GM13976 (cell line): ENCODE measurements at regions not wholly inside any gene's neighbourhood (a gene's known extent, or its start where the extent isn't known, plus 50 kb on each side); places are given as distances from the start of the nearest gene placed in this dataset.

ENCODE experiments used
- DNase-seq: peaks from one replicate; pipeline ENCODE4 v3.0.0; 2012; ENCODE audit warnings: low spot score
- in situ Hi-C: fragments of 300-500 bp; cut with MboI; formaldehyde crosslinking; loops from one replicate; pipeline ENCODE4 v1.12.0; 2022; ENCODE audit warnings: low sequenced_read_pairs, mixed read lengths, inconsistent platforms; ENCODE audit not compliant: unreplicated experiment
- TF ChIP-seq, protein P1 (sequence below): IDR thresholded peaks from 2 replicates; pipeline ENCODE4 v1.5.1; 2012; ENCODE audit warnings: borderline replicate concordance, mild to moderate bottlenecking; ENCODE audit not compliant: insufficient read depth; ENCODE audit errors: extremely low read depth, missing control alignments, control extremely low read depth

DNA sequence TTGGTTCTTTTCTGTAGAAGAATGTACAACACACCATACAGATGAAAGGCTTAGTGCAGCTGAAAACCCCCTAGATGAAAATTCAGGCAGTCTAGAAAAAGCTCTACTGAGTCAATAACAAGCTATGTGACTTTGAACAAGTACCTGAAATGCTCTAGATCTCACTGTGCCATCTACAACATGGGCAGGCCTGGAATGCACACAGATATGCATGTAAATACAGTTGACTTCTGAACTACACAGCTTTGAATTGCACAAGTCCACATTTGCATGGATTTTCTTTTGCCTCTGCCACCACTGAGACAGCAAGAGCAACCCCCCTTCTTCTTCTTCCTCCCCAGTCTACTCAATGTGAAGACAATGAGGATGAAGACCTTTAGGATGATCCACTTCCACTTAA is 98.4 kb downstream of the CNTN3 start:
- TF ChIP-seq, protein P1, sequence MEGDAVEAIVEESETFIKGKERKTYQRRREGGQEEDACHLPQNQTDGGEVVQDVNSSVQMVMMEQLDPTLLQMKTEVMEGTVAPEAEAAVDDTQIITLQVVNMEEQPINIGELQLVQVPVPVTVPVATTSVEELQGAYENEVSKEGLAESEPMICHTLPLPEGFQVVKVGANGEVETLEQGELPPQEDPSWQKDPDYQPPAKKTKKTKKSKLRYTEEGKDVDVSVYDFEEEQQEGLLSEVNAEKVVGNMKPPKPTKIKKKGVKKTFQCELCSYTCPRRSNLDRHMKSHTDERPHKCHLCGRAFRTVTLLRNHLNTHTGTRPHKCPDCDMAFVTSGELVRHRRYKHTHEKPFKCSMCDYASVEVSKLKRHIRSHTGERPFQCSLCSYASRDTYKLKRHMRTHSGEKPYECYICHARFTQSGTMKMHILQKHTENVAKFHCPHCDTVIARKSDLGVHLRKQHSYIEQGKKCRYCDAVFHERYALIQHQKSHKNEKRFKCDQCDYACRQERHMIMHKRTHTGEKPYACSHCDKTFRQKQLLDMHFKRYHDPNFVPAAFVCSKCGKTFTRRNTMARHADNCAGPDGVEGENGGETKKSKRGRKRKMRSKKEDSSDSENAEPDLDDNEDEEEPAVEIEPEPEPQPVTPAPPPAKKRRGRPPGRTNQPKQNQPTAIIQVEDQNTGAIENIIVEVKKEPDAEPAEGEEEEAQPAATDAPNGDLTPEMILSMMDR = no peak
- no peak for DNase-seq
- in situ Hi-C loops = no loop called here

DNA sequence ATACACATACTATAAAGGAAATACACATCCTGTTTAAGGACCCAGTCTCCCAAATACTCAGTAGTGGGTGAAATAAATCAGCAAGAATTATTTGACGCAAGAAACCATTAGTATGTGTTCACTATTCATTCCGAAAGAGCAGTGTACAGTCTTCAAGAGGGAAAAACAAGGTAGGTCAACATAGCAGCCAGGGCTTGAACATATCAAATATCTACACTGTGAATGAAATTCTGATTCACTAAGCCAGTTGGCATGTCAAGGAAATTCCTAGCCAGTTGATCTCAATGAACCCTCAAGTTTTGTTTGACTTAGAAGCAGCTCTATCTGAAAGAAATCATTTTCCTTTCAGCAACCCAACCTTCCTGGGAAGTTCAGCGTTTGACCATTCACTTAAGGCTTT is 99.0 kb downstream of the CNTN3 start:
- TF ChIP-seq, protein P1 = no peak
- in situ Hi-C loops = no loop called here
- no peak for DNase-seq

DNA sequence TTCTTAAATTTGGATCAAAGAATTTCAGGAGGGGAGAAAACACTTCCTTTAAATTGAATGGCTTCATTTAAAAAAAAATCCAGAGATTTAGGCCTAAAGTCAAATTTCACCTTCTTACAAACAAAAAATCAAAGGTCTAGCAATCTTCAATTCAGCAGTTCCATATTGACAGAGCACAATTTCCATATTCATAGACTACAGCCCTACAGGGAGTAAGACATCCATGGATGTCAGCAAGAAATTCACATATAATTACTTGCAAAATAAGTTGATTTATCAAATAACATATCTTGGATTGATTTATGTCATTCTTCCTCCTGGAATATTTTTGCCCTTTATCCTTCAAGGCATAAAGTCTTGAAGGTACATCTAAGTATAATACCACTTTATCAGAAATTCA is 103.4 kb downstream of the CNTN3 start:
- in situ Hi-C loops = no loop called here
- DNase-seq = no peak
- TF ChIP-seq, protein P1 = no peak

DNA sequence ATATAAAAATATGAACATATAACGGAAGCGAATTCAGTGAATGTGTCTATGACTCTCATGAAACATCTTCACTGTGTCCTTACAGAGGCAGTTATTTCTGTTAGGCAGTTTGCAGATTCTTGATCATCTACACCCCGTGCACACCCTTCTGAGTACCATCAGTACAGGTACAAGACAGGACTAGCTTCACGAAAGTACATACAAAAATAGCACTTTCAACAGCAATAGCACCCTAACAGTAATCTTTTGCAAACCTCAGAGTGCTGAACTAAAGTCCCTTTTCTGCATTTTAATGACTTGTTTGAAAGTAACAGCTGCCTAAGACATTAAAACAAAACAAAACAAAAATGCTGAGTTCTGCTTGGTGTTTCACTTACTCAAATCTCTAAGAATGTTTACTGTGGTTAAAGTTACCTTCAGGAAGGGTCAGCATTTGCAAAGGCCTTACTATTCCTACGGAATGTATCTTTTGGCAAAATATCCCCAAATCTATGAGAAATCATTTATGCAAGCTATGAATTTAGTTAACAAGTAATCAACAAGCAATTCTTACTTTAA is 104.1 kb downstream of the CNTN3 start:
- TF ChIP-seq, protein P1 = no peak
- in situ Hi-C loops = no loop called here
- DNase-seq = no peak

DNA sequence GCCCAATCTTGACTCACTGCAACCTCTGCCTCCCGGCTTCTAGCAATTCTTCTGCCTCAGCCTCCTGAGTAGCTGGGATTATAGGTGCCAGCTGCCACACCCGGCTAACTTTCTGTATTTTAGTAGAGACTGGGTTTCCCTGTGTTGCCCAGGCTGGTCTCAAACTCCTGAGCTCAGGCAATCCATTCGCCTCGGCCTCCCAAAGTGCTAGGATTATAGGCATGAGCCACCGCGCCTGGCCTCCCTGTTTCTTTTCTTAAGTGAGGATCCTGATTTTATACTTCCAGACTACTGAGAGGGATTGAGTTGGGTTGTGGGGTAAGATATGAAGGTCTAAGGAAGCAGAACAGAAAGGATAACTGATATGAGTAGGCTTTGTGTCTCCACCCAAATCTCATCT is 106.8 kb downstream of the CNTN3 start:
- in situ Hi-C loops = no loop called here
- TF ChIP-seq, protein P1 = no peak
- DNase-seq = no peak

DNA sequence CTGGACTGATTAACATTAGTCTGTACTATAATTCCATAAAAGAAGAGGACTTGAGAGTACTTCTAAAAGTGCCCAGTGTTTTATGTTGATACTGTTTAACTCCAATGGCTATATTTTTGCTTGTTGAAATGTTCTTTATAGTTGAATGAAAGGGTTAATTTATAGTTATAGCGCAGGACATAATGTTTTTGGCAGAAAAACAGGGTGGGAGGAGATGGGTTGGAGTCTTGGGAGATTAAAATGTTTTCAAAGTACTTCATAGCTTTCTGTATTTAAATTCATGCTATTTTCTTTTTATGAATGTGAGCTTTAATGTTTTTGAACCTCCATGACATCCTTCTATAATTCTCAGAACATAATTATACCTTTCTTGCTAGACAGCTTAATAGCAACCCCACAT is 108.2 kb downstream of the CNTN3 start:
- in situ Hi-C loops = no loop called here
- TF ChIP-seq, protein P1 = no peak
- no peak for DNase-seq

DNA sequence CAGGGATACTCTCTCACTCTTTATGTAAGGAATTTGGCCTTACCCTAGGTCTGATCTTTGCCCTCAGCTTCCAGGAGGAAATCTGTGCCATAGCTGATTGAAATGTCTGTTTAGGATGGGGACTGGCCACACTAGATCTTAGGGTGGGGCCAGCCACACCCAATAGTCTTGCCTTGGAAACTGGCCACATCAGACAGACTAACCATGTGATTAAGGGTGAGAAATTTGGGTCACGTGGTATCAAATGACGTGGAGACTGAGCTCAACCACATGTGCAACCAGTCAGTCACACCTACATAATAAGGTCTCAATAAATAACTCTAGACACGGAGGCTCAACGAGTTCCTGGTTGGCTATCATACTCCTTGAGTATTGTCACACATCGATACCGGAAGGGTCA is 113.5 kb downstream of the CNTN3 start:
- no peak for DNase-seq
- TF ChIP-seq, protein P1 = no peak
- in situ Hi-C loops = no loop called here
